Body of pancreas (tissue), 4 donors: ENCODE measurements at regions not wholly inside any gene's neighbourhood (a gene's known extent, or its start where the extent isn't known, plus 50 kb on each side); places are given as distances from the start of the nearest gene placed in this dataset.

Experiments used
- ATAC-seq: fragments of 150-250 bp; one replicate; pipeline ENCODE4 v1.9.1; 2016
- DNase-seq, 4 donors: peaks; one replicate each; pipeline ENCODE4 v3.0.0-alpha.2; 2019
- H3K27ac ChIP-seq, 4 donors: fragments of 200-600 bp; sonication (generic); 1 replicate in 3 of 4; 2 replicates in 1 of 4; pipeline versions ENCODE4 v1.5.1 to v1.6.1; 2016 to 2019; ENCODE audit warnings: mild to moderate bottlenecking in 1 of 4, mixed read lengths in 1 of 4, moderate library complexity in 1 of 4
- H3K27me3 ChIP-seq, 2 donors: fragments of 200-600 bp; sonication (generic); one replicate each; pipeline ENCODE4 v1.6.0; 2016; ENCODE audit warnings: mild to moderate bottlenecking in 1 of 2
- H3K36me3 ChIP-seq, 2 donors: fragments of 200-600 bp; sonication (generic); replicated peaks in 1 of 2; 2 replicates each; pipeline ENCODE4 v1.5.1; 2016; ENCODE audit warnings: low read depth in 2 of 2; ENCODE audit not compliant: insufficient read depth in 1 of 2
- H3K4me1 ChIP-seq: fragments of 200-600 bp; sonication (generic); one replicate; pipeline ENCODE4 v1.6.0; 2016
- H3K4me3 ChIP-seq, 2 donors: fragments of 200-600 bp; sonication (generic); 1 replicate in 1 of 2; 2 replicates in 1 of 2; pipeline ENCODE4 v1.5.1; 2016 to 2019
- H3K9me3 ChIP-seq, 3 donors: fragments of 200-600 bp; sonication (generic); 1 replicate in 2 of 3; 2 replicates in 1 of 3; pipeline ENCODE4 v1.5.1; 2016
- CTCF ChIP-seq, 7 experiments: fragments of 450-650 bp in 4 of 7; fragments of 200-600 bp in 3 of 7; sonication (generic) in 3 of 7; IDR thresholded peaks; one replicate each; pipeline ENCODE4 v1.5.1; 2016 to 2019; ENCODE audit warnings: antibody characterized with exemption in 7 of 7
- POLR2A ChIP-seq, 3 donors: fragments of 450-650 bp; IDR thresholded peaks; one replicate each; pipeline ENCODE4 v1.6.1; 2016; ENCODE audit warnings: antibody characterized with exemption in 3 of 3, mild to moderate bottlenecking in 2 of 3
- WGBS, 2 donors: methylation state at CpG; one replicate each; pipeline ENCODE4 v1.1.5; 2017; 5-methylcytosine and 5-hydroxymethylcytosine counted together
- intact Hi-C: fragments of 100-400 bp; cut with DNase I; formaldehyde crosslinking; loops from one replicate; pipeline ENCODE4 v1.15.1; 2023

GRCh38 chr12:124660851-124661250 lies 93.4 kb upstream of the NCOR2 start:
- ATAC-seq (no peak), DNase-seq (no peak)
- Histone ChIP-seq H3K4me3 (no peak overlapping the region), H3K4me1 (peaks cover 9% of the 10 kb centered on the region), H3K27me3 (no peaks in the 10 kb centered on the region), H3K9me3 (no peaks in the 10 kb centered on the region), H3K36me3 (no peaks in the 10 kb centered on the region), H3K27ac (no peak overlapping the region)
- no peak for TF ChIP-seq CTCF (IDR thresholded peaks at IDR 0.05)
- no peak for TF ChIP-seq POLR2A (IDR thresholded peaks at IDR 0.05)
- WGBS, 2 donors, result 56 to 64% methylated on average over 19 to 20 of the region's 20 CpGs
- intact Hi-C loops, result no loop called here

- Histone ChIP-seq H3K4me3 (no peak overlapping the region), H3K9me3 (no peaks in the 10 kb centered on the region), H3K27me3 (no peaks in the 10 kb centered on the region), H3K36me3 (no peaks in the 10 kb centered on the region), H3K4me1 (peaks cover 22% of the 10 kb centered on the region), H3K27ac (no peak overlapping the region)
- no peak for ATAC-seq
- TF ChIP-seq POLR2A (IDR thresholded peaks at IDR 0.05) (no peak), CTCF (IDR thresholded peaks at IDR 0.05) (no peak)
- intact Hi-C loops, result no loop called here
- WGBS, 2 donors, result 90 to 94% methylated on average over 8 of the region's 8 CpGs
- no peak for DNase-seq
Observed at GRCh38 chr12:124658806-124659402, 91.5 kb upstream of the NCOR2 start.

GRCh38 chr12:124658302-124658701 lies 90.9 kb upstream of the NCOR2 start:
- no peak for TF ChIP-seq POLR2A (IDR thresholded peaks at IDR 0.05)
- TF ChIP-seq CTCF (IDR thresholded peaks at IDR 0.05), result no peak

GRCh38 chr12:124656947-124657434 lies 89.6 kb upstream of the NCOR2 start:
- TF ChIP-seq POLR2A (IDR thresholded peaks at IDR 0.05), result no peak
- TF ChIP-seq CTCF (IDR thresholded peaks at IDR 0.05), result no peak
- DNase-seq, result no peak
- intact Hi-C loops, result no loop called here
- no peaks in the 10 kb centered on the region for H3K36me3 ChIP-seq
- H3K4me3 ChIP-seq, result no peak overlapping the region
- no peaks in the 10 kb centered on the region for H3K9me3 ChIP-seq
- H3K27ac ChIP-seq, result no peak overlapping the region
- H3K27me3 ChIP-seq, result no peaks in the 10 kb centered on the region
- H3K4me1 ChIP-seq, result peaks cover 22% of the 10 kb centered on the region
- WGBS, 2 donors, result 57 to 62% methylated on average over 8 of the region's 8 CpGs
- ATAC-seq, result no peak

More at GRCh38 chr12:124658302-124658701, 90.9 kb upstream of the NCOR2 start:
- H3K4me1 ChIP-seq, result peaks cover 22% of the 10 kb centered on the region
- H3K4me3 ChIP-seq, result no peak overlapping the region
- no peaks in the 10 kb centered on the region for H3K36me3 ChIP-seq
- H3K27ac ChIP-seq, result no peak overlapping the region
- intact Hi-C loops, result no loop called here
- WGBS, 2 donors, result 84 to 91% methylated on average over 4 of the region's 4 CpGs
- H3K27me3 ChIP-seq, result no peaks in the 10 kb centered on the region
- no peak for ATAC-seq
- no peaks in the 10 kb centered on the region for H3K9me3 ChIP-seq
- DNase-seq, result no peak
